Activated CD4-positive, alpha-beta memory T cell treated with anti-CD3 and anti-CD28 coated beads for 36 hours (primary cell): ENCODE measurements at regions not wholly inside any gene's neighbourhood (a gene's known extent, or its start where the extent isn't known, plus 50 kb on each side); places are given as distances from the start of the nearest gene placed in this dataset.

Source experiments
- CTCF ChIA-PET: fragments of 350-600 bp; sonication (Branson Sonifier 250); formaldehyde crosslinking; loops from one replicate; lab custom pipeline; 2021; ENCODE audit warnings: antibody characterized with exemption, inconsistent platforms; lab: Charles Lee
- POLR2A ChIA-PET: fragments of 350-600 bp; sonication (Branson Sonifier 250); formaldehyde crosslinking; loops from one replicate; lab custom pipeline; 2021; ENCODE audit warnings: antibody characterized with exemption; lab: Charles Lee
- DNase-seq: peaks from one replicate; pipeline ENCODE4 v3.0.0-alpha.2; 2020
- H3K27ac Mint-ChIP-seq: one replicate; pipeline ENCODE4 v1.8.0; 2021; ENCODE audit warnings: mixed read lengths
- H3K27me3 Mint-ChIP-seq: one replicate; pipeline ENCODE4 v1.8.0; 2021; ENCODE audit warnings: mixed read lengths
- H3K36me3 Mint-ChIP-seq: one replicate; pipeline ENCODE4 v1.8.0; 2021; ENCODE audit warnings: mixed read lengths
- H3K4me1 Mint-ChIP-seq: one replicate; pipeline ENCODE4 v1.8.0; 2021; ENCODE audit warnings: low read depth, mixed read lengths
- H3K4me3 Mint-ChIP-seq: one replicate; pipeline ENCODE4 v1.8.0; 2021; ENCODE audit warnings: mild to moderate bottlenecking, mixed read lengths
- H3K9me3 Mint-ChIP-seq: one replicate; pipeline ENCODE4 v1.8.0; 2021; ENCODE audit warnings: mixed read lengths
- intact Hi-C: fragments of 100-400 bp; cut with micrococcal nuclease; formaldehyde crosslinking; loops from one replicate; pipeline ENCODE4 v1.15.1; 2023

DNA sequence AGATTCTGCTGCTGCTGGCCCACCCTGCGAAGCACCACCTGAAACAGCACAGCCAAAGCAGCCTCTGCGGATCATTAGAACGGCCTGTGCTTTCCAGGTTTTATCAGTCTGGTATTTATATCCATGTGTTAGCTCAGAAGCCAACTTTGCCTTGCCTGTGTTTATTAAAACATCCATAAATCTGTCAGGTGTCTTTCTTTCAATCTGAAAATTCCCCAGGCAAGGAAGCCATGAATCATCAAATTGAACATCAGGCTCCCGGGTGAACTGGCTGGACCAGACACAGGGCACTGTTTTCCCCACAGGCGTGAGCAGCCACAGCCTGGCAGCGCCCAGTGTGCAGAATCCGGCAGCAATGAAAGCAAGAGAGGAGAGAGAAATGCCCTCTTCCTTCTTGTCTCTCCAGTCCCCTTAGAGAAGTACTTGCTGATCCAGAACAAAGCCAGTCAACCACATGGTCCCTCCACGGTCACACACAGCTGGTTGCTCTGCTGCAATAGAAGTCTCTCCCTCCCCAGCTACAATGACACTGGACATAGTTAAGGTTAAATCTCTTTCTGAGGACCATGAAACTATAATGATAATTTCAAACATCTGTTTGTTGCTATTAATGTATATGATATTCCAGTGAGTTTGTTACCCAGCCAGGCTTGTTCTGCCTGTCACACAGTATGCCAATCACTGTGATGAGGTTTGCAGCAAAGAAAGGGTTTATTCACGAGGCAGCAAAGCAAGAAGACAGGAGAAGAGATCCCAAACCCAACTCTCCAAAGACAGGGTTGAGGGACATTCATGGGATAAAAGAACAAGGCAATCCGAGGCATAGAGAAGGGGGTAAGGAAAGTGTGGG, 212.1 kb upstream of the FMN2 start:
- intact Hi-C loops: no loop called here
- Mint-ChIP-seq H3K4me1 (no peaks in the 10 kb centered on the region), H3K9me3 (no peaks in the 10 kb centered on the region), H3K27me3 (no peaks in the 10 kb centered on the region), H3K4me3 (no peak overlapping the region), H3K27ac (no peak overlapping the region), H3K36me3 (no peaks in the 10 kb centered on the region)
- ChIA-PET POLR2A (no interaction called here), CTCF (no interaction called here)
- DNase-seq: no peak

DNA sequence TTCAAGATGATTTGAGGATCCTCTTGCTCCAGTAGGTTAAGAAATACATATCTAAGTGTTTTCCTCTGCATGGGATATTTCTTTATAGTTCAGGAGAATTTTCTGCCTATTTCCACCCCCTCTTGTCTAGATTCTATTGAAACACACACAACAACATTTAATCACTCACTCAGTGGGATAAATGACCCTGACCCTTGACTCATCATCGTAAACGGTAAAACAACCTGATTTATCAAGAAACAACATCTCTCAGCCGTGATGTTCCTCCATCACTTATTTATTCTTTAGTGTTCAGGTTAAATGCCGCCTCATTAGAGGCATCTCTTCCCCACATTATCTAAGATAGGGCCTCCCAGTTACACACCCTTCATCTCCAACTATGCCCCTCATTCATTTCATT, 208.7 kb upstream of the FMN2 start:
- no peak overlapping the region for H3K4me3 Mint-ChIP-seq
- no peak overlapping the region for H3K27ac Mint-ChIP-seq
- H3K36me3 Mint-ChIP-seq: no peaks in the 10 kb centered on the region
- no peaks in the 10 kb centered on the region for H3K4me1 Mint-ChIP-seq
- no peaks in the 10 kb centered on the region for H3K9me3 Mint-ChIP-seq
- intact Hi-C loops: no loop called here
- ChIA-PET CTCF (no interaction called here), POLR2A (no interaction called here)
- H3K27me3 Mint-ChIP-seq: no peaks in the 10 kb centered on the region
- no peak for DNase-seq

DNA sequence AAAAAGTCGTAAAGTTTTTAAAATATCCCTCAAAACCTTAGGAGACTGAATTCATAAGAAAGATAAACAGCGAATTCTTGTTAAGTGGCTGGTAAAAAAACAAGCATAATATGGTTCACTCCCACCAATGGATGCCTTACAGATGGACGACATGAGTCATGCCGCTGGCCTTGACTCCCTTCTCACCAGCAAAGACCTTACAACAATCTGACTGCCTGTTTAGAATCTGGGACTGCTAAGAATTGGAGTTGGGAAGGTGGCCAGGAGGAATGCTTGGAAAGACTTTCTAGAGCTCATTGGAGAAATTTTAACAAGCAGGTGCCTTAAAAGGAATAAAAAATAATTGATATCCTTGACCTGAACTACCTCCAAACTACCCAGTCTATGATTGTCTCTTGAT, 206.9 kb upstream of the FMN2 start:
- Mint-ChIP-seq H3K4me3 (no peak overlapping the region), H3K27me3 (no peaks in the 10 kb centered on the region), H3K9me3 (no peaks in the 10 kb centered on the region), H3K36me3 (no peaks in the 10 kb centered on the region), H3K27ac (no peak overlapping the region), H3K4me1 (no peaks in the 10 kb centered on the region)
- ChIA-PET CTCF (interaction anchor here (1.0 kb wide), 1 partner anchor 8 kb away, joined by 3 read pairs; no protein-coding TSS in a partner anchor), POLR2A (no interaction called here)
- DNase-seq: no peak
- intact Hi-C loops: no loop called here

DNA sequence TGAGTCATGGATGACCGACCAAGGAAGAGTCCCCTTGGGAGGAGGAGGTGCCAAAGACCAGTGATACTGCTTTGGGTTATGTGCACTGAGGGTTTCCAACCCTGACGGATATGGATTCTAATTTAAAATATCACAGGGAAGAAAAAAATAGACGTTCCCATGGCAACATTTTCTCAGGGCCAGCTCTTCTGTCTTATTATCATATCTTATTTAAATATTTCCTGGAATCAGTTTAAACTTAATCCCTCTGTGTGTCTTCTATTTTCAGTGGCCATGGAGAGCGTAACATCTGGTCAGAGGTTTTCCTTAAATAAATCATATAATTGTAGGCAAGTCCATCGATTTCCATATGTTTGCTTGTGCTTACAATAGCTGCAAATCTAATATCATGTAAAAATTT, 205.4 kb upstream of the FMN2 start:
- CTCF ChIA-PET: interaction anchor here (0.8 kb wide), 1 partner anchor 481 kb away, joined by 4 read pairs; no protein-coding TSS in a partner anchor
- POLR2A ChIA-PET: no interaction called here
- Mint-ChIP-seq H3K4me1 (no peaks in the 10 kb centered on the region), H3K27ac (no peak overlapping the region), H3K36me3 (no peaks in the 10 kb centered on the region), H3K9me3 (no peaks in the 10 kb centered on the region), H3K4me3 (no peak overlapping the region), H3K27me3 (no peaks in the 10 kb centered on the region)
- intact Hi-C loops: no loop called here
- no peak for DNase-seq

DNA sequence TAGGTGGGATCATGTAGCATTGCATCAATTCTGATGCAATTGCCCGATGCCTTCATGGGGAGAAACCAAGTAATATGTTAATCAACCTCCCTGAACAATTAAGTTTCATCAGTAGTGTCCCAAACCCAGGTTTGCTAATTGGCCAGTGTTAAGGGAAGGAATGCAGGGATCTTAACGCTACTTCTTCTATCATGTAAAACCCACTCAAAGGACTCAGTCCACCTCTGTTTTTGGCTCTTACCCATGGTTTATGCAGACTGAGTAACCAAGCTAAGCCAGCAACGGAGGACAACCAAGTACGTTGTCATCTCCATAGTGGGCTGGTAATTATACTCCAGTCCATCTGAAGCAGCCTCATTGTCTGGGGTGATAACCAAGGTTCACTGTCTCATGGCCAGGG, 203.0 kb upstream of the FMN2 start:
- intact Hi-C loops: no loop called here
- Mint-ChIP-seq H3K36me3 (no peaks in the 10 kb centered on the region), H3K27me3 (no peaks in the 10 kb centered on the region), H3K9me3 (no peaks in the 10 kb centered on the region), H3K4me1 (no peaks in the 10 kb centered on the region), H3K4me3 (no peak overlapping the region), H3K27ac (no peak overlapping the region)
- CTCF ChIA-PET: no interaction called here
- POLR2A ChIA-PET: no interaction called here
- no peak for DNase-seq

DNA sequence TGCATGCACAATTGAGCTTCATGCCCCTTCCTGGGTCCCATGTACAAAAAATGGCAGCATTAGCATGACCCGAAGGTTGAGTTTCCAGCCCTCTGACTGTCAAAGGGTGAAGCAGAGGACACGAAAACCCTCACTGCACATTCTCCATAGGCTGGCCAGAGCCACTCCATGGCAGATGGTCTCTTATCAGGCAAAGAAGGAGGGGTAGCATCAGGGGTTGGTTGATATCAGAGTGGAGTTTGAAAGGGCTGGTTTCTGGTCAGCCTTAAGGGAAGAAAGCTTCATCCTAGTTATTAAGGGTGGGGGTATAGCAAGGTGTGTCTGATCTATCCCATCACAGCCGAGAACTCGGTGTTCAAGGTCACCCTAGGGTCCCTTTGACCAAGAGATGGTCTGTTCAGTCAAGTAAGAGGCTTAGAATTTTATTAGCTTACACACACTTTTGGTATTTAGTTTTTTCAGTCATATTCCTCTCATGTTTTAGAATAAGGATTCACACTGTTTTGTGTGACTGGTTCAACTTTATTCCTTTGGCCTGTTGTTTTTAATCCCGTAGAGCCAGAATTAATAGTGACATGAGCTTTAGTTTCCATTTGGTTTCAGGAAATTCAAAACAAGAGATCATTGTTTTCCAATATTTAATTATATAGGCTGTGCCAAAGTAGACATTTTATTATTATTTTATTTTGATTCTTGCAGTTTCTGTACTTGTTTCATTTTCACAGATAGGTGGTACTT, 199.9 kb upstream of the FMN2 start:
- H3K36me3 Mint-ChIP-seq: no peaks in the 10 kb centered on the region
- H3K27ac Mint-ChIP-seq: no peak overlapping the region
- H3K4me1 Mint-ChIP-seq: no peaks in the 10 kb centered on the region
- no peak for DNase-seq
- CTCF ChIA-PET: interaction anchor here (0.8 to 1.4 kb wide), 3 partner anchors 7 to 583 kb away, joined by 3 to 4 read pairs (median 3); no protein-coding TSS in a partner anchor
- no peaks in the 10 kb centered on the region for H3K9me3 Mint-ChIP-seq
- POLR2A ChIA-PET: no interaction called here
- intact Hi-C loops: no loop called here
- peaks cover 5% of the 10 kb centered on the region for H3K27me3 Mint-ChIP-seq
- H3K4me3 Mint-ChIP-seq: no peak overlapping the region

DNA sequence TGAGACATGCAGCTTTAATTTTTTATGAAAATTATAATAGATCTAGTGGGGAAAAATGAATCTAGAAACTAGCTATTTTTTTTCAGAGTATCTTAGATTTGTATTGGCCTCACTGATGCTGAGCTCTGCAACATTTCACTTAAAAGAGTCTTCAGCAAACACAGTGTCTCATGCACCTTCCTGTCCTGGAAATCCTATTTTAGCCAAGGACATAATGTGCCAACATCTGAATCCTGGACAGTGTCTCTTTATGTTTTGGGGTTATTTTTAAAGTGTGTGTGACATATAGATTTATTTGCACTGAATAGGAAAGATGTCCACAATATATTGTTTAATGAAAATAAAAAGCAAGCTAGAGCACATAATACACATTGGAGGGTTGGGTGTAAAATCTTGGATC, 199.1 kb upstream of the FMN2 start:
- ChIA-PET CTCF (interaction anchor here (0.8 to 1.4 kb wide), 3 partner anchors 8 to 584 kb away, joined by 3 to 4 read pairs (median 3); no protein-coding TSS in a partner anchor), POLR2A (no interaction called here)
- no peaks in the 10 kb centered on the region for H3K4me1 Mint-ChIP-seq
- H3K36me3 Mint-ChIP-seq: no peaks in the 10 kb centered on the region
- no peaks in the 10 kb centered on the region for H3K9me3 Mint-ChIP-seq
- DNase-seq: no peak
- intact Hi-C loops: no loop called here
- H3K27me3 Mint-ChIP-seq: peaks cover 5% of the 10 kb centered on the region
- no peak overlapping the region for H3K27ac Mint-ChIP-seq
- H3K4me3 Mint-ChIP-seq: no peak overlapping the region

DNA sequence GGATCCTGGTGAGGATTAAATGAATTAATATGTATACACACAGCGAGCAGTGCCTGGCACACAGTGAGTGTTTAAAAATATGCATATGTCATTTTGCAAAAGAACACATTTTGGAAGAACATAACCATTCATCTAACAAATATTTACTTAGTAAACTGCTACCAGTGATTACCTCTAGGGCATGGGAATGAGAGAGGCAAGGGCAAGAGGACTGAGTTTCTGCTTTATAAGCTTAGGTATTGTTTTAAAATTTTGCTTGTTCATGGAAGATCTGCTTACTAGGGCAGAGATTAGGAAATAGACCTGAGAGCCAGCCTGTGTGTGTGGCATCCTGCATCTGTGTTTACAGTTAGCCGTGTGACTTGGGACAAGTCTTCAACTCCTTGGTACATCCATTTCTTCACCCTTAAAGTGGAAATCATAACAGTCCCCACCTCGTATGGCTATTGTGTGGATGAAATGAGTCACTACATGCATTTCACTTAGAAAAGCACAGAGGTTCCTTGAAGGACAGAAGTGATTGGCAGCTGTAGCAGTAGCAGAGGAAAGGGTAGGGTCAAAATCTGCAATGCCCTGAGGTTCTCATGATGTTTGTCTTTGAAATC, 198.5 kb upstream of the FMN2 start:
- POLR2A ChIA-PET: no interaction called here
- Mint-ChIP-seq H3K9me3 (no peaks in the 10 kb centered on the region), H3K27me3 (peaks cover 5% of the 10 kb centered on the region), H3K4me1 (peaks cover 2% of the 10 kb centered on the region), H3K36me3 (no peaks in the 10 kb centered on the region), H3K4me3 (no peak overlapping the region), H3K27ac (no peak overlapping the region)
- CTCF ChIA-PET: interaction anchor here (1.1 kb wide), 1 partner anchor 585 kb away, joined by 3 read pairs; no protein-coding TSS in a partner anchor
- no peak for DNase-seq
- intact Hi-C loops: no loop called here

DNA sequence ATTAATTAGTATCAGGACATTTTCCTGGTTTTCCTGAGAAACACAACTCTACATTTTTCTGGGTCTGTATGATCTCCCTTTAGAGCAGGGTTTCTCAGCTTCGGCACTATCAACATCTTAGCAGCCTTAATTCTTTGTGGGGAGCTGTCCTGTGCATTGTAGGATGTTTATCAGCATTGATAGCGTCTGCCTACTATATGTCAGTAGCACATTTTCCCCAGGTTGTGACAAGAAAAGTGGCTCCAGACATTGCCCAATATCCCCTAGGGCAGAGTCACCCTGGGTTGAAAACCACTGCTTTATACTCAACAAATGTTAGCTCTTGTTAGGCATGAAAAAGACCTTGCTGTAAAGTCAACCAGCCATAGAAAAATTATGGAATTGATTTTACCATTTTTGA, 195.1 kb upstream of the FMN2 start:
- Mint-ChIP-seq H3K4me3 (no peak overlapping the region), H3K27me3 (peaks cover 5% of the 10 kb centered on the region), H3K4me1 (peaks cover 2% of the 10 kb centered on the region), H3K27ac (no peak overlapping the region), H3K36me3 (no peaks in the 10 kb centered on the region), H3K9me3 (no peaks in the 10 kb centered on the region)
- CTCF ChIA-PET: interaction anchor here (0.6 to 1.8 kb wide), 3 partner anchors 11 to 248 kb away, joined by 3 to 12 read pairs (median 3); no protein-coding TSS in a partner anchor
- intact Hi-C loops: loop anchor here (5.0 kb wide), 1 partner anchor 179 kb away; no protein-coding TSS in a partner anchor
- DNase-seq: no peak
- POLR2A ChIA-PET: no interaction called here

DNA sequence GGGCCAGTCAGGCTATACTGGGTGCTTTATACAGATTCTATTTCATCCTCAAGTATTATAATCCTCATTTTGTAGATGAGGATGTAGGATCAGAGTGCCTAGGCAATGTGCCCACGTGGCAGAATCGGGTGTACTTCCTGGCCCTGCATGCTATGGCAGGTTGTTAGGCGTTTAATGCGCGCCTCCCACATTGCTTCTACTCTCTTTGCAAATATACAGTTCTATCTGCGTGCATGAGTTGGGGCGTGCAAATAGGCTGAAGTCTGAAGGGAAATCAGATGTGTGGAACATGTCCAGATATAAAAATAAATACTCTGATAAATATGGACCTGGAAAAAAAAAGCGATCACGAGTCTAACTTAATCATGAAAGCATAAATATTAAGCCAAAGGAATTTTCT, 194.7 kb upstream of the FMN2 start:
- intact Hi-C loops: loop anchor here (5.0 kb wide), 1 partner anchor 180 kb away; no protein-coding TSS in a partner anchor
- H3K27ac Mint-ChIP-seq: no peak overlapping the region
- H3K9me3 Mint-ChIP-seq: no peaks in the 10 kb centered on the region
- ChIA-PET CTCF (interaction anchor here (0.6 to 1.8 kb wide), 8 partner anchors 10 to 588 kb away, joined by 3 to 39 read pairs (median 6); no protein-coding TSS in a partner anchor), POLR2A (no interaction called here)
- H3K4me3 Mint-ChIP-seq: no peak overlapping the region
- H3K36me3 Mint-ChIP-seq: no peaks in the 10 kb centered on the region
- peaks cover 2% of the 10 kb centered on the region for H3K4me1 Mint-ChIP-seq
- peaks cover 5% of the 10 kb centered on the region for H3K27me3 Mint-ChIP-seq
- no peak for DNase-seq

DNA sequence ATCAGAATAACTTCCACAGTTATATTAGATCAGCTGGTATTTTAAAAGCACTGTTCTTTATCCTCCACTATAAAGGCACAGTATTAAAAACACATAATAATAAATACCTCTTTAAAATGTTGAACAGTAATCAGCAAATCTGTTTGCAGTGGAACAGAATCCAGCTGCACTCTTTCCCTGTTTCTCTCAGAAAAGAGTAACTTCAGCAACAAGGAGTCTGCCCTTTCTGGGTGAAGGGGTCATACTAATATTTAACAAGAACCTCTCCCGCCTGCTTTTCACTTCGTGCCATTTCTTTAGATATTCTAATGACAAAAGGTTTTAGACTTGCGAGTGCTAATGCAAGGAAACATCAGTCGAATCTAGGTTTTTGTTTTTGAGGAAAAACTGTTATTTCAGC, 194.2 kb upstream of the FMN2 start:
- H3K27me3 Mint-ChIP-seq: peaks cover 5% of the 10 kb centered on the region
- no peak overlapping the region for H3K27ac Mint-ChIP-seq
- H3K4me1 Mint-ChIP-seq: peaks cover 2% of the 10 kb centered on the region
- CTCF ChIA-PET: interaction anchor here (0.6 to 1.8 kb wide), 28 partner anchors 10 to 589 kb away, joined by 3 to 39 read pairs (median 4); no protein-coding TSS in a partner anchor
- no peaks in the 10 kb centered on the region for H3K9me3 Mint-ChIP-seq
- no peak for DNase-seq
- POLR2A ChIA-PET: no interaction called here
- H3K4me3 Mint-ChIP-seq: no peak overlapping the region
- intact Hi-C loops: loop anchor here (5.0 kb wide), 1 partner anchor 180 kb away; no protein-coding TSS in a partner anchor
- no peaks in the 10 kb centered on the region for H3K36me3 Mint-ChIP-seq
